M059J (cell line): ENCODE measurements at regions not wholly inside any gene's neighbourhood (a gene's known extent, or its start where the extent isn't known, plus 50 kb on each side); places are given as distances from the start of the nearest gene placed in this dataset.

Experiments
- DNase-seq: peaks from one replicate; pipeline ENCODE4 v3.0.0-alpha.2; 2012; ENCODE audit warnings: low read depth

DNA sequence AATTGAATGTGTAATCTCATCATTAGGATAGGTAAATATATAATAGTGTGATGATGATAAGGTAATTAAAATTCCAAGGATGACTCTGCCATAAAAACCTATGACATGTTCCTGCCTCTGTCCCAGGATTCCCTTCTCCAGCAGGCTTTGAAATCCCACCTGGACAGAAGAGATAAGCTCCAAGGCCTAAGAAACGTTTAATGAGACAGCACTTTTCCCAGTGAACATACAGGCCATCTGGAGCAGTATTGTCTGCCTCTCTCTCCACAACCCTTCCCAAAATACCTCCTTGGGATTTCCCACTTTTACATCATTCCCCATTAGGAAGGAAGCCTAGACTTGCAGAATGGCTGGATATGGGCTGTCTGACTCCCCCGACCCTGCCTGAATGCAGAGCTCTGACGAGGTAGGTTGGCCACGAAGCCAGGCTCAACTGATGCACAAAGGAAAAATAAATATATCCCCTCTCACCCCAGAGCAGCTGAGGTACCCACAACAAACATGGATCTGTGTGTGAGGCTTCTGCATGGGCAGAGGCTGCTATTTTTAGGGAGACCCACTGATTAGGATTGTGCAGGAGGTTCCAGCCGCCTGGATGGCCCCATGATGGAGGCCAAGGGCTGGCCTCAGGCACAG, 71.0 kb downstream of the TMPRSS5 start:
- DNase-seq, result no peak

DNA sequence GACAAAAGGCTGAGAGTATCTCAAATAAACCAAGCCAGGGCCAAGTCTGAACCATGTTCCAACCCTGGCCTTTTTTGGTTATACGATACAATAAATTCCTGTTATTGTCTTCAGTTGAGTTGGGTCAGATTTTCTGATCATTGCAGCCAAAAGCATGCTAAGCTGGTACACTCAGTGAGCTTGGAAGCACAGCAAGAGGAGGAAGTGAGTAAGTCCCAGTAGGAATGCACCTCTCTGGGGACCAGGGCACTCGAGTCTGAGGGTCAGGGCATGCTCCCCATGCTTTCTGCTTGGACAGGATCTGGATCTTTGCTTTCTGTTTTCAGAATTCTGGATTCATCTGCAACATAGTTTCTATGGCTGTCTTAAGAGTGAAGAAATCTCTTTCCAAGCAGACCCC, 73.1 kb downstream of the TMPRSS5 start:
- DNase-seq, result peak; percentile 85

DNA sequence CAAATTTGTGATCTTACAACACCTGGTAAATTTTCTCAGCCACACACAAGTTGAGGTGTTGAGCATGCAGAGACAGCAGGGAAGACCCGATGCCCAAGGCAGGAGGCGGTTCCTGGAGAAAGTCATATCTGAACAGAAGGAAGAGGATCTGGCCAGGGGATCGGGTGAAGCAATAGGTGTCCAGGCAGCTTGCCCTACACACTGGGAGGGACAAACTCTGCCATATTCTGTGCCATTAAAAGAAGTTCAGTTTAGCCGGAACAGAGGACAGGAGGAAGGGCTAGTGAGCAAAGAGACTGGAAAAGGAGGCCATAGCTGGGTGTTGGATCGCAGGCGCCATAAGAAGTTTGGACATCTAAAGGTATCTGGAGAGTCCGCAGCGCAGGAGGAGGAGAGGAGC, 76.5 kb downstream of the TMPRSS5 start:
- no peak for DNase-seq

DNA sequence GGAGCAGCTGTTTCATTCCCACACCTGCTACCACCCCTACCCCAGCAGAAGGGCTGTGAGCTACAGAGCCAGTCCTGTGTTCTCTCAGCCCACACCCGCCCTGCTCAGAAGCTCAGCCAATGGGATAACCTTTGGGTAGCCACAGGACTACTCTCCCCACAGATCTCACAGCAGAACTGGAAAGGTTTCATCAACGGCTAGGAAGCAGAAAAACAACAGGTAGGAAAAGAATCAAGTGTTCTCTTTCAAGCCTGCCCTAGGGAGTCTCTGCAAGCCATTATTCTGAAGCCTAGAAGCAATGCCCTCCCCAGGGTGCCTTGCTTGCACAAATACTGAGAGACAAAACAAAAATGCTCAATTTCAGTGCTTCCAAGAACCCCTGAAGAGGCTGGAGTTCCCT, 77.2 kb downstream of the TMPRSS5 start:
- DNase-seq, result no peak

DNA sequence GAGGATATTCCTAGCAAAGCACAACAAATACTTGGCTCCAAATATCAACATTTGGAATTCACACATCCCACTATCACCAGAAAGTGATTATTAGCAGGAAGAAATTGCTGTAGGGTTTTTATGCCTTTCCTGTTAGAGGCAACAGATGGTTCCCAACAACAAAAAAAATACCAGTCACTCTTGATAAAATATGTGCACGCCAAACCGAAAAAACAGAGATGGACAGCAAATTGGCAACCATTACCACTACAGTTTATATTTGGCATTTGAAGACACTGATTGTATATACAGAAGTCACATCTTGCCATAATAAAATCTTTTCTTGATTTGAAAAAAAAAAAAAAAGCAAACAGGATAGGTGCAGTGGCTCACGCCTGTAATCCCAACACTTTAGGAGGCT, 78.2 kb downstream of the TMPRSS5 start:
- DNase-seq, result no peak

DNA sequence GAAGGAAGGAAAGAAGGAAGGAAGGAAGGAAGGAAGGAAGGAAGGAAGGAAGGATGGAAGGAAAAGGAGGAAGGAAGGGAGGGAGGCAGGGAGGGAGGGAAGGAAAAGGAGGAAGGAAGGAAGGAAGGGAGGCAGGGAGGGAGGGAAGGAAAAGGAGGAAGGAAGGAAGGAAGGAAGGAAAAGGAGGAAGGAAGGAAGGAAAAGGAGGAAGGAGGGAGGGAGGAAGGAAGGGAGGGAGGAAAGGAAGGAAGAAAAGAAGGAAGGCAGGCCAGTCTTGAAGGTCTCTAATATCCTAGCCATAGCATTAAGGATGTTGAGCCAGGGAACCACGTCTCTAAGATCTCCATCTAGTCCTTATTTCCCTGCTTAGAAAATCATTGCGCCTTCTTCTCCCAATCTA, 78.8 kb downstream of the TMPRSS5 start:
- DNase-seq, result no peak

DNA sequence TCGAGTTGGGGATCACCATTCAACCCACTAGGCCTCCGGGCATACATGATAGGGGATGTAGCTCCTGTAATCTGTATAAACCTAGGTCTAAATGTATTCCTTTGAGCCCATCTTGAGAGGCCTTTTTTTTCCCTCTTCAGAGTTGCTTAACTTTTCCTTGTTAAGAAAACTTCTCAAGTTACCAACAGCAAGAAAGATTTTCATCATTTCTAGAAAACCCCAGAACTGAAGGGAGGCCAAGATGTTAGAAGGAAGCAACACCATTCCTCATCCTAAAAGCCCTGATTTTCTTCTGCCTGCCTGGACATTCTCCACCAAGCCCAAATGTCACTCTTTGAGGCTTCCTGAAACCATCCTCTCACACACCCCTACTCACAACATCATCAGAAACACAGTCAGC, 79.4 kb downstream of the TMPRSS5 start:
- DNase-seq, result no peak

DNA sequence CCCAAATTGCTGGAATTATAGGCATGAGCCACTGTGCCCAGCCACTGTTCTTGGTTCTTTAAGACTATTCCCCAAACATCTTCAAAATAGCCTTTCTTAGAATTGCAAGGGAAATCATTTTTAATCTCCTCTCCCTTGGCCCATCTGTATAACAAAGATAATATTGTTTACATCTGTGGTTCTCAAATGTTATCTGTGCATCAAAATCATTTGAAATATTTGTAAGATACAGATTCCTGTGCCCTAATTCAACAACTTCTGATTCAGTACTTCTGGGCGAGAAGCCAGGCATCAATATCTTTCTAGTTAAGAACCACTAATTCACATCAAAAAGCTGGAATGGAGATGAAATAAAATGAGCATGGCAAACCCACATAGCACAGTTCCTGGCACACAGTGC, 83.0 kb downstream of the TMPRSS5 start:
- DNase-seq, result peak; percentile 91

DNA sequence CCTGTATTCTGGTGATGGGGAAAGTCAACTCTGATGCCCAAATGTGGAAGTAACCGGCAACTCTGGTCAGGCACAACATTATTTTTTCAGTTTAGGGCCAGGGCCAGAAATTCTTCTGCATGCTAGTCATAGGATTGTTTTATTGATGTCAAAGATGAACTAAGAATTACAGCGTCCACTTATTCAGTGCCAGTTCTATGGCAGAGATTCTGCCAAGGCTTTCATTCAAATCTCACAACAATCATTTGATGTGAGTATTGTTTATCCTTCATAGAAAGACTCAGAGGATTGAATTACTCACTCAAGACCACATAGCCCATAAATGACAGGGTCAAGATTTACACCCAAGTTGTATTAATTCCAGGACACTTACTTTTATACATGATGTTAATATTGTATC, 87.7 kb downstream of the TMPRSS5 start:
- DNase-seq, result peak; percentile 99

DNA sequence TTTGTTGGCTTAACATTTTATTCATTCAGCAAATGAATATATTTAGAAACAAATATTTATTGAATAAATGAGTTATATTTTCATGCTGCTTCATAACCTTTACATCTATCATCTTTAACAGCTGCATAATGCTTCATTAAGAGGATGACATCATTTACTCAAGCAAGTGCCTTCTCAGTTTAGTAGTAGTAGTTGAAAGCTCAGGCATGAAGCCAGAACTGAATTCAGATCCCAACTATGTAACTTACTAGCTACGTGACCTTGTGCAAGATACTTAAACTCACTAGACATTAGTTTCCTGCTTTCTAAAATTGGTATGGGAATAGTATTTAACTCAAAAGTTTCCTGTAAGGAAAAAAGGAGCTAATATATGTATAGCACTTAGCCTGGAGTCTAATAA, 90.3 kb downstream of the TMPRSS5 start:
- peak; percentile 75 for DNase-seq

DNA sequence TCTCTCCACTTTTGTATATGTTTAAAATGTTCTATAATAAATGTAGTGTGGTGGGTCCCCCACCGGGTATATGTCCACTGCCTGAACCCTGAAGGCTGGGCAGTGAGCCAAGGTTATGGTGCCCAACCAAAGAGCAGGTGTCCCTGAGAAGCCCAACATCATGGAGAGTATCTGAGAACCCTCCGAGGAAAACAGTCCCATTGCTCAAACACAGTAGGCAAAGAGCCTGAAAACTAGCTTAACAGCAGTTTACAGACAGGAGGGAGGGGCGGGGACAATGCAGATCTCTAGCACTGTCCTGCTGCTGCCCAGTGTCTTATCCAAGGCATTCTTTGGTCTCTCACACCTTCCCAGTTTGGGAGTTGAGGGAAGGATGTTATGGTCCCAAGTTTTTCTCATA, 91.0 kb downstream of the TMPRSS5 start:
- no peak for DNase-seq

DNA sequence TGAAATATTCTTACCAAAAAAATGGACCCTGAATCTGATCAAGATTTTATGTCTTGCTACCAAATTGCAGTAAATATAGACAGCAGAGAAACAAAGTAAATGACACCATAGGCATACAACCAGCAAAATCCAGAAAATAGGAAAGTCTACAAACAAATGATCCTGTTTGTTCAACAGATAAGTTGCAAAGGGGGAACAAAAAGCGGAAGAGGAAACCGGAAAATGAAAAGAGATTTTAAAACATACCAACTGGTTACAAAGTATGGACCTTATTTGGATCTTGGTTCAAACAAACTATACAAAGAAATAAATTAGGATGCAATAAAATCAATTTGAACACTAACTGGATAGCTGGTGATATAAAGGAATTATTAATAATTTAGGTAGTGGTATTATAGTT, 92.0 kb downstream of the TMPRSS5 start:
- DNase-seq, result no peak

DNA sequence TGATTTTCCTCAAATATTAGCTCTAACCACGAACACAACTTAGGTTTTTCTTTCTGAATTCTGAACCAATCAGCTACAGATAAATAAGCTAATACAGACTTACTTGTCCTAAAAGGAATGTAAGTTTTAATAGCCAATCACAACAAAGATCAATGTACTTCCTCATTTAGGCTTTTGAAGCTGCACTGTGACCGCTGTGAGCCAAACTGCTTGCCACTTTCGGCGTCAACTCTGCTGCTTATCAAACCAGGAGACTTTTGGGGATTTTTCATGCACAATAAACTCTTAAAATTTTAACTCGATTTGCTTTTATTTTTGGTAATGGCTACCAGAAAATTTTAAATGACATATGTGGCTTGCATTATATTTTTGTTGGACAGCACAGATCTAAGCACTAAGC, 92.5 kb downstream of the TMPRSS5 start:
- DNase-seq, result no peak

DNA sequence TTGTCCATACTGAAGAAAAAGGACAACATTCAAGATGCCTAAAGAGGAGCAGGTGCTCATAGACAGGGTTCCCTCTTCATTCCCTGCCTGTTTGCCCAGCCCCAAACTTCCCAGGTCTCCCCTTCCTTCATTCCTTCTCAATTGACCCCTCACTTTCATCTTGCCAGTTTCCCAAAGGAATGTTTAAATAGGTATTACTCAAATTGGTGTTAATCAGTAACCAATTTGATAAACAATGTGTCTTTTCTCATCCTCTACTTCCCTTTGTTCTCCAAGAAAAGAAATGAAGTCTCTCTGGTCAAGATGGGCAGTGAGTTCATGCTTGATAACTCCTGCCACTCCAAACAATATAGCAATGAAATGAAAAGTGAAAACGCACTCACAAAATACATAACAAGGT, 101.9 kb downstream of the TMPRSS5 start:
- DNase-seq, result no peak

DNA sequence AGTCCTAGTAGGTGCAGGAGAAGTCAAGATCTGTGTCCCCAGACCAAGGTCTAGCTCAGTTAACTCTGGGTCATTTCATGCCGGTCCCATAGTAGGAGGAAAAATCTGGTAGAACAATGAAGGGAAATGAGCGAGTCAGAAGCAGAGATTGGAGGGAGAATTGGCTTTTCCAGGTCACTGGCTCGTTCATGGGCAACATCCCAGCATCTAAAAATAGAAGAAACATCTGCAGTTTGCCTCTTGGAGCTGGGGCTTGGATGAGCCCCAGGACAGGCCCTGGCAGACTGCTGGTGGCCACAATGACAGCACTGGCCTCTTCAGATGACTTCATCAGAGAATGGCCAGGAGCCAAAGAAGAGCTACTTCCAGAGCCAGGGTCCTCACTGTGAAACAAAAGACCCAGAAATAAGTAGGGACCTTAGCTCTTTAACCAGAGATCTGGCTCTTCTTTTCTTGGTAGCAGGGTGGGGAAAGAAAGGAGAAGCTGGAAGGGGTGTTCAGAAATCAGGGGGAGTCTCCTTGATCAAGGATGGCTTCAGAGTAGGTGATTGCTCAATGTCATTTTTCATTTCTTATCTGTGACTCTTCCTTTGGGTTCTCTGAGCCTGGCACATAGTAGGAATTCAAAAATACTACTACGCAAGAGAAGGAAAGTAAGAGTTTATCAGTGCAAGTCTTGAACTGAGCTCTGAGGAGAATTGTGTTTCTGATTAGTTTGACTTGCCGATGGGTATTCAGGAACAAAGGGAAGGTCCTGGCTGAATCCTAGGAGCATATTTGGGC, 102.6 kb downstream of the TMPRSS5 start:
- DNase-seq, result peak; percentile 90

DNA sequence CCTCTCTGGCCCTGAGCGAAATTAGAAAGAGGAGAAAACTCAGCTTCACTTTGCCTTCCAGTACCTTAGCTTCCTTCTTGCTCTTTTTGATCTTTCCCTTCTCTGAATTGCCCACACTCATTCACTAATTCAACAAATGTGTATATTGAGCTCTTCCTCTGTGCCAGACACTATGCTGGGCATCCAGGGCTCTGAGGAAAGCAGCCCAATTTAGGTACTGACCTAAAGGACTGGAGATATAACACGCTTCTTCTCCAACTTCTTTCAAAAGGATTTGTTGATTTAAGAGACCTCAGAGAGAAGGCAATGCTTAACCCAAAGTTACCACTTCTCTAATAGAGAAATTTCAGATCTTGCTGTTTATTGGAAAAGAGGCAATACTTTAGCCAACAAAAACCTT, 103.6 kb downstream of the TMPRSS5 start:
- no peak for DNase-seq

DNA sequence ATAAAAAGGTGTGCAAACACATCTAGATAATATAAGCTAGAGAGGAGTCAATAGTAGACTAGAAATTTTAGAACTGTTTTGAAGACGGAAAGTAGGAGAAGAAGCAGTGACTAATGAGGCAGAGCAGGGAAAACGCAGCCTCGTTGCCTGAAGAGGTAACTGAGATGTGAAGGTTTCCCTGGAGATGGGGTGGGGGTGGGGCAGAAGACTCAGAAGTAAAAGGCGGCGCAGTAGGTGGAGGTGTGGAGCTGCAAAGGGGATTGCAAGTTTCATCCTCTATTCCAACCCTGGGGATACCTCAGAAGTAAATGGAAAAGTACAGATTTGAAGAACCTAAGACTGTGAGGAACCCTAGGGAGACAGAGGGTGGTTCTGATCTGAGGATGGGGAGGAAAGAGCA, 109.5 kb downstream of the TMPRSS5 start:
- DNase-seq, result no peak

DNA sequence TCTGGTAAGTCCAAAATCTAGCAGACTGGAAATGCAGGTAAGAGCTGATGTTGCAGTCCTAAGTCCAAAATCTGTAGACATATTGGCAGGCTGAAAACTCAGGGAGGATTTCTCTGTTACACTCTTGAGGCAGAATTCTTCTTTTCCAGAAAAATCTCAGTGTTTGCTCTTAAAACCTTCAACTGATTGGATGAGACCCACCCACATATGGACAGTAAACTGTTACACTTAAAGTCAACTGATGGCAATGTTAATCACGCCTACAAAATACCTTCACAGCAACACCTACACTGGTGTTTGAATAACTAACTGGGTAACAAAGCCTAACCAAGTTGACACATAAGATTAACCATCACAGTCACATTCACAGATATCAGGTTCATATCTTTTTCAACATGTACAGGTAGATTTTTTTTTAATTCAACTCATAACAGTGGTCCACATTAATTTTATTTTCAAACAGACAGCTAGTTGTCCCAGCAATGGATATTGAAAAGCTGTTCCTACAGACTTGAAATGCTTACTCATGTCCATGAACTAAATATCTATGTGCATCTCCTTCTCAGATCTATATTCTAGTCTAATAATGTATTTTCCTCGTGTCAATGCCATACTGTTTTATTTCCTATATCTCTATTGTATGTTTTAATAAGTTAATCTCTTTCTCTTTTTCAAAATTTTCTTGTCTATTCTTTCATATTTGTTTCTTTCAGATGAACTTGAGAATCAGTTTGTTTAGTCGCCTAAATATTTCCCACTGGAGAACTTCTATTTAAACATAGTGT, 110.1 kb downstream of the TMPRSS5 start:
- DNase-seq, result no peak

DNA sequence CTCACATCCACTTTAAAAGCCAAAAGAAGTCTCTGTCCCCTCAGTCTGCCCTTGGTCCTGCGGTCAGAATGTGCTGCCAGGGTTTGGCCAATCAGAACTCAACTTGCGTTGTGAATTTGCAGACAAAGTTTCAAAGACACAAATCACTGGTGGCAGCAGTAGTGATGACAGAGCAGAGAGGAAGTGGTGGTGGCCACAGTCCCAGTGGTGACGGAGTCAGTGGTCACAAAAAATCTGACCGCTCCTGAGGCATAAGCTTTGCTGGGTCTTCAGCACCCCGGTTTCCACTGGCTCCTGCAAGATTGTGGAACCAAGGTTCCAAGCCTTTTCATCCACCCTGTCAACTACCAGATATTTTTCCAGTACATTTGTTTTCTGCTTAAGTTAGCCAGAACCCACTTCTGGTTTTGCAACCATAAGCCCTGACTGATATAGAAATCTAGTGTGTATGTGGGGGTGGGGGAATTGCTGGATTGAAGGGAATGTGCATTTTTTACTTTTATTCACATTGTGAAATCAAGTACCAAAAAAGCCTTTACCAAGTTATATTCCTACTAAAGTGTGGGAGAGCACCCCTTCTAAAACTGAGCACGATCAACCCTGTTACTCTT, 112.3 kb downstream of the TMPRSS5 start:
- DNase-seq, result peak; percentile 94

DNA sequence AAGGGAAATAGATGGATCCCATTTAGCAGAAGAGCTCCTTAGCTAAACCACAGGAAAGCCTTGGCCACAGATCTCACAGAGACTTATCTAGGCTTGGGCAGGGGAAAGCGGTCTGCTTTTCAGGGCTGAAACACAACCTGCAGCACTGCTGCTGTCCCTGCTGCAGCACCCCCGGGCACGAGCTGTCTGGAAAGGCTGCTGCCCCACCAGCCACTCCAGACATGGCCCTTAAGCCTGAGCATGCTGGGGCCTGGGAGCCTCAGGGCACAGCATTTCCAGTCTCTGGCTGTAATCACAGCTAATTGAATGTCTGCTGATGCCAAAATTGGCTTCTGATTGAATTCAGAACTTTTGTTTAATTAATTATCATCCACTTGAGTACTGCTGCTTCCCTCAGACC, 115.0 kb downstream of the TMPRSS5 start:
- no peak for DNase-seq

DNA sequence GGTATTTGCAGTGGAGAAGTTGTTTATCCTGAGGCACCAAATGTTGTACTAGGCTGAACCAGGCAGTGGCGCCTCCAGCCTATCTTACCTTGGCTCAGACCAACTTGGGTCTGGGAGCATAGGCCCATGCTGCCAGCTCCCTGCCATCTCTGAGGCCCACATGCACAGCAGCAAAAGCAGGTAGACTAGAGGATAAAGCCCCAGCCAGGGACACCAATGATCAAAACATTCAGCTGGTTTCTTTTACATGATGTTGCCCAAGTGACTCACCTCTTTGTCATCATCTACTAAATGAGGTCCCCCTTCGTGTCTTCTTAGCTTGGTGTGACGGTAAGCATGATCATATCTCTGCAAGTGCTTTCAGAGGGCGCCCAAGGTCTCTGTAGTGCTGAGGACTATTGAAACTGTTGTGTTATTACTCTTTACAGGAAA, 112.1 kb upstream of the DRD2 start:
- DNase-seq, result peak; percentile 97

DNA sequence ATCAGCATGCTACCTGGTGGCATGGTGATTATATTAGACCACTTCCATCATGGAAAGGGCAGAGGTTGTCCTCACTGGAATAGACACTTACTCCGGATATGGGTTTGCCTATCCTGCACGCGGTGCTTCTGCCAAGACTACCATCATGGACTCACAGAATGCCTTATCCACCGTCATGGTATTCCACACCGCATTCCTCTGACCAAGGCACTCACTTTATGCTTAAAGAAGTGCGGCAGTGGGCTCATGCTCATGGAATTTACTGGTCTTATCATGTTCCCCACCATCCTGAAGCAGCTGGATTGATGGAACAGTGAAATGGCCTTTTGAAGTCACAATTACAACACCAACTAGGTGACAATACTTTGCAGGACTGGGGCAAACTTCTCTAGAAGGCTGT, 109.2 kb upstream of the DRD2 start:
- no peak for DNase-seq

DNA sequence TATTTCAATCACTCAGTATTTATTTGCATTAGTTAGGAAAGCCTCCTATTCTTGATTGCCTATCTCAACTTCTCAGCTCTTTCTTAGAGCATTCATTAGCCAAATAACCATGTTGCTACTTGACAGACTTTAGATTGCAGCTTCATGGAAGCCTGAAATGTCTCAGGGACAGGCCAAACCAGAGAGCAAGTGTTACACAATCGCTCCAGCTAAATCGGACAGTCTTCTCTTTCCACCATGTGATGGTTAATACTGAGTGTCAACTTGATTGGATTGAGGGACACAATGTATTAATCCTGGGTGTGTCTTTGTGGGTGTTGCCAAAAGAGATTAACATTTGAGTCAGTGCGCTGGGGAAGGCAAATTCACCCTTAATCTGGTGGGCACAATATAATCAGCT, 106.5 kb upstream of the DRD2 start:
- no peak for DNase-seq
